ENCODE measurements at regions not wholly inside any gene's neighbourhood (a gene's known extent, or its start where the extent isn't known, plus 50 kb on each side); places are given as distances from the start of the nearest gene placed in this dataset.

- H3F3A ChIP-seq (ENCODE audit: insufficient read depth): peaks cover 26% of the 10 kb centered on the region
- peak overlapping the region; percentile 81 for H3K4me2 ChIP-seq (ENCODE audit: unreplicated experiment)
- 3 to 5% methylated on average over 5 of the region's 5 CpGs for WGBS, 2 experiments (ENCODE audit: low coverage in 1 of 2, low lambda C conversion rate in 2 of 2, missing lambda C conversion rate in 2 of 2)
- peaks cover 15% of the 10 kb centered on the region; the same call in 1 of the 2 replicates for H3K27me3 ChIP-seq (replicated peaks; ENCODE audit: insufficient read depth)
- in situ Hi-C loops (cut with MboI): no loop called here
- DNase-seq: peak; percentile 96
- no peaks in the 10 kb centered on the region for H3K9me3 ChIP-seq (ENCODE audit: low read depth)
- no peaks in the 10 kb centered on the region for H4K20me1 ChIP-seq (ENCODE audit: insufficient read depth)
- peak overlapping the region; percentile 63 for H3K9ac ChIP-seq
- no peaks in the 10 kb centered on the region for H3K9me2 ChIP-seq (ENCODE audit: insufficient read depth)
- H3K27ac ChIP-seq: peak overlapping the region; percentile 82
- no peak overlapping the region for H2AFZ ChIP-seq
- no peaks in the 10 kb centered on the region for H3K36me3 ChIP-seq (ENCODE audit: low read depth)
- peaks cover 22% of the 10 kb centered on the region for H3K4me1 ChIP-seq (ENCODE audit: insufficient read depth)
- TF ChIP-seq EZH2 (IDR thresholded peaks at IDR 0.05; ENCODE audit: insufficient read depth, poor library complexity, severe bottlenecking) (no peak), EZH2phosphoT487 (IDR thresholded peaks at IDR 0.05; ENCODE audit: insufficient read depth, low read depth) (no peak)
- H3K4me3 ChIP-seq: peak overlapping the region; percentile 42
- H3K79me2 ChIP-seq (ENCODE audit: insufficient read depth): no peaks in the 10 kb centered on the region
These were observed 148.0 kb upstream of the ERG start for GRCh38 chr21:38646213-38646837.

GRCh38 chr21:38649120-38649519, 150.8 kb upstream of the ERG start:
- H3K27me3 ChIP-seq (replicated peaks; ENCODE audit: insufficient read depth): peaks cover 15% of the 10 kb centered on the region; the same call in 1 of the 2 replicates
- no peaks in the 10 kb centered on the region for H3K36me3 ChIP-seq (ENCODE audit: low read depth)
- in situ Hi-C loops (cut with MboI): no loop called here
- TF ChIP-seq EZH2 (IDR thresholded peaks at IDR 0.05; ENCODE audit: insufficient read depth, poor library complexity, severe bottlenecking) (no peak), EZH2phosphoT487 (IDR thresholded peaks at IDR 0.05; ENCODE audit: insufficient read depth, low read depth) (no peak)
- no peaks in the 10 kb centered on the region for H4K20me1 ChIP-seq (ENCODE audit: insufficient read depth)
- 55 to 64% methylated on average over 15 of the region's 15 CpGs for WGBS, 2 experiments (ENCODE audit: low coverage in 1 of 2, low lambda C conversion rate in 2 of 2, missing lambda C conversion rate in 2 of 2)
- no peak overlapping the region for H2AFZ ChIP-seq
- H3K79me2 ChIP-seq (ENCODE audit: insufficient read depth): no peaks in the 10 kb centered on the region
- H3K4me2 ChIP-seq (ENCODE audit: unreplicated experiment): no peak overlapping the region
- no peak overlapping the region for H3K27ac ChIP-seq
- H3K4me1 ChIP-seq (ENCODE audit: insufficient read depth): peaks cover 22% of the 10 kb centered on the region
- H3K9me3 ChIP-seq (ENCODE audit: low read depth): no peaks in the 10 kb centered on the region
- no peak overlapping the region for H3K4me3 ChIP-seq
- H3F3A ChIP-seq (ENCODE audit: insufficient read depth): peaks cover 26% of the 10 kb centered on the region
- no peaks in the 10 kb centered on the region for H3K9me2 ChIP-seq (ENCODE audit: insufficient read depth)
- H3K9ac ChIP-seq: no peak overlapping the region
- DNase-seq: peak; percentile 16

- Histone ChIP-seq H3K4me2 (ENCODE audit: unreplicated experiment) (no peak overlapping the region), H3K4me1 (ENCODE audit: insufficient read depth) (peaks cover 6% of the 10 kb centered on the region), H3K9ac (no peak overlapping the region), H4K20me1 (ENCODE audit: insufficient read depth) (no peaks in the 10 kb centered on the region), H3K27me3 (replicated peaks; ENCODE audit: insufficient read depth) (0 out of 2 replicates have a peak, but pooled peaks cover 29% of the 10 kb centered on the region), H3K79me2 (ENCODE audit: insufficient read depth) (no peaks in the 10 kb centered on the region), H3K9me2 (ENCODE audit: insufficient read depth) (no peaks in the 10 kb centered on the region), H3K4me3 (no peak overlapping the region), H3K9me3 (ENCODE audit: low read depth) (no peaks in the 10 kb centered on the region), H2AFZ (no peak overlapping the region), H3K36me3 (ENCODE audit: low read depth) (no peaks in the 10 kb centered on the region), H3K27ac (no peak overlapping the region), H3F3A (ENCODE audit: insufficient read depth) (peaks cover 12% of the 10 kb centered on the region)
- 98% methylated on average over 6 of the region's 6 CpGs for WGBS, 2 experiments (ENCODE audit: low coverage in 1 of 2, low lambda C conversion rate in 2 of 2, missing lambda C conversion rate in 2 of 2)
- no peak for DNase-seq
- TF ChIP-seq EZH2 (IDR thresholded peaks at IDR 0.05; ENCODE audit: insufficient read depth, poor library complexity, severe bottlenecking) (no peak), EZH2phosphoT487 (IDR thresholded peaks at IDR 0.05; ENCODE audit: insufficient read depth, low read depth) (no peak)
- in situ Hi-C loops (cut with MboI): no loop called here
These were observed 153.3 kb upstream of the ERG start for GRCh38 chr21:38651570-38651969.

GRCh38 chr21:38652396-38652795, 153.3 kb upstream of the ETS2 start:
- Histone ChIP-seq H3K4me1 (ENCODE audit: insufficient read depth) (no peaks in the 10 kb centered on the region), H3K36me3 (ENCODE audit: low read depth) (no peaks in the 10 kb centered on the region), H2AFZ (no peak overlapping the region), H3K27me3 (replicated peaks; ENCODE audit: insufficient read depth) (peaks cover 37% of the 10 kb centered on the region; the same call in 1 of the 2 replicates), H3K27ac (no peak overlapping the region), H3K9ac (no peak overlapping the region), H3F3A (ENCODE audit: insufficient read depth) (0 out of 2 replicates have a peak, but pooled peaks cover 5% of the 10 kb centered on the region), H3K4me3 (no peak overlapping the region), H3K79me2 (ENCODE audit: insufficient read depth) (no peaks in the 10 kb centered on the region), H3K9me3 (ENCODE audit: low read depth) (no peaks in the 10 kb centered on the region), H3K9me2 (ENCODE audit: insufficient read depth) (no peaks in the 10 kb centered on the region), H3K4me2 (ENCODE audit: unreplicated experiment) (no peak overlapping the region), H4K20me1 (ENCODE audit: insufficient read depth) (no peaks in the 10 kb centered on the region)
- in situ Hi-C loops (cut with MboI): no loop called here
- WGBS, 2 experiments (ENCODE audit: low coverage in 1 of 2, low lambda C conversion rate in 2 of 2, missing lambda C conversion rate in 2 of 2): 88 to 90% methylated on average over 6 of the region's 6 CpGs
- DNase-seq: no peak
- TF ChIP-seq EZH2phosphoT487 (IDR thresholded peaks at IDR 0.05; ENCODE audit: insufficient read depth, low read depth) (no peak), EZH2 (IDR thresholded peaks at IDR 0.05; ENCODE audit: insufficient read depth, poor library complexity, severe bottlenecking) (no peak)

All from GM23248 (cell line).